Ascending aorta (tissue), 2 donors: ENCODE measurements at regions not wholly inside any gene's neighbourhood (a gene's known extent, or its start where the extent isn't known, plus 50 kb on each side); places are given as distances from the start of the nearest gene placed in this dataset.

Source experiments
- DNase-seq, 2 donors: peaks; one replicate each; pipeline ENCODE4 v3.0.0-alpha.2; 2019; ENCODE audit warnings: low spot score in 2 of 2
- H3K27ac ChIP-seq, 2 donors: fragments of 200-600 bp; sonication (generic); one replicate each; pipeline ENCODE4 v1.5.1; 2016 to 2017; ENCODE audit warnings: mild to moderate bottlenecking in 1 of 2
- H3K27me3 ChIP-seq: fragments of 200-600 bp; sonication (generic); one replicate; pipeline ENCODE4 v1.5.1; 2017
- H3K36me3 ChIP-seq, 2 donors: fragments of 200-600 bp; sonication (generic); one replicate each; pipeline ENCODE4 v1.5.1; 2016
- H3K4me1 ChIP-seq, 2 donors: fragments of 200-600 bp; sonication (generic); one replicate each; pipeline ENCODE4 v1.5.1; 2016 to 2017; ENCODE audit warnings: mild to moderate bottlenecking in 1 of 2
- H3K4me3 ChIP-seq, 2 donors: fragments of 200-600 bp; sonication (generic); one replicate each; pipeline ENCODE4 v1.5.1; 2016 to 2017; ENCODE audit warnings: mild to moderate bottlenecking in 1 of 2
- H3K9me3 ChIP-seq, 2 donors: fragments of 200-600 bp; sonication (generic); one replicate each; pipeline ENCODE4 v1.5.1; 2016
- CTCF ChIP-seq, 3 experiments: fragments of 200-600 bp in 2 of 3; fragments of 450-650 bp in 1 of 3; sonication (generic) in 2 of 3; IDR thresholded peaks; one replicate each; pipeline ENCODE4 v1.5.1; 2016 to 2019; ENCODE audit warnings: antibody characterized with exemption in 3 of 3, mild to moderate bottlenecking in 1 of 3, moderate library complexity in 1 of 3
- intact Hi-C: fragments of 100-400 bp; cut with DNase I; formaldehyde crosslinking; loops from one replicate; pipeline ENCODE4 v1.15.1; 2023

GRCh38 chr1:214843281-214843680 lies 239.3 kb upstream of the KCNK2 start:
- intact Hi-C loops = no loop called here
- no peak overlapping the region for H3K4me3 ChIP-seq
- no peaks in the 10 kb centered on the region for H3K36me3 ChIP-seq
- H3K27ac ChIP-seq = no peak overlapping the region
- DNase-seq = no peak
- no peaks in the 10 kb centered on the region for H3K27me3 ChIP-seq
- no peaks in the 10 kb centered on the region for H3K9me3 ChIP-seq
- H3K4me1 ChIP-seq = no peaks in the 10 kb centered on the region
- no peak for TF ChIP-seq CTCF (IDR thresholded peaks at IDR 0.05)

GRCh38 chr1:214844319-214844718 lies 238.2 kb upstream of the KCNK2 start:
- H3K36me3 ChIP-seq = no peaks in the 10 kb centered on the region
- TF ChIP-seq CTCF (IDR thresholded peaks at IDR 0.05) = no peak
- intact Hi-C loops = no loop called here
- DNase-seq = no peak
- no peaks in the 10 kb centered on the region for H3K9me3 ChIP-seq
- H3K27me3 ChIP-seq = no peaks in the 10 kb centered on the region
- no peak overlapping the region for H3K4me3 ChIP-seq
- H3K27ac ChIP-seq = no peak overlapping the region
- no peaks in the 10 kb centered on the region for H3K4me1 ChIP-seq

GRCh38 chr1:214846276-214846675 lies 236.3 kb upstream of the KCNK2 start:
- H3K36me3 ChIP-seq = no peaks in the 10 kb centered on the region
- H3K4me3 ChIP-seq = no peak overlapping the region
- intact Hi-C loops = no loop called here
- no peak overlapping the region for H3K27ac ChIP-seq
- H3K27me3 ChIP-seq = no peaks in the 10 kb centered on the region
- no peak for TF ChIP-seq CTCF (IDR thresholded peaks at IDR 0.05)
- no peaks in the 10 kb centered on the region for H3K4me1 ChIP-seq
- no peaks in the 10 kb centered on the region for H3K9me3 ChIP-seq
- DNase-seq = no peak

- no peak for TF ChIP-seq CTCF (IDR thresholded peaks at IDR 0.05)
- Histone ChIP-seq H3K4me1 (no peaks in the 10 kb centered on the region), H3K36me3 (no peaks in the 10 kb centered on the region), H3K27me3 (no peaks in the 10 kb centered on the region), H3K27ac (no peak overlapping the region), H3K9me3 (no peaks in the 10 kb centered on the region), H3K4me3 (no peak overlapping the region)
- no peak for DNase-seq
- intact Hi-C loops = no loop called here
Measured at GRCh38 chr1:214847071-214847810, 235.3 kb upstream of the KCNK2 start.

- no peak overlapping the region for H3K4me3 ChIP-seq
- TF ChIP-seq CTCF (IDR thresholded peaks at IDR 0.05) = no peak
- DNase-seq = no peak
- no peaks in the 10 kb centered on the region for H3K4me1 ChIP-seq
- intact Hi-C loops = no loop called here
- H3K36me3 ChIP-seq = no peaks in the 10 kb centered on the region
- H3K27ac ChIP-seq = no peak overlapping the region
- no peaks in the 10 kb centered on the region for H3K9me3 ChIP-seq
- no peaks in the 10 kb centered on the region for H3K27me3 ChIP-seq
Measured at GRCh38 chr1:214848101-214848500, 234.4 kb upstream of the KCNK2 start.
